Stimulated activated naive B cell treated with anti-CD40 and anti-IgM and Interleukin-4, amounts not matched to agents 10 μg/mL and 1 μg/mL and 100 μg/mL, for 72 hours (primary cell): ENCODE measurements at regions not wholly inside any gene's neighbourhood (a gene's known extent, or its start where the extent isn't known, plus 50 kb on each side); places are given as distances from the start of the nearest gene placed in this dataset.
A peak's percentile ranks its signal among the peaks of the same experiment; 100 is the strongest.

Experiments used
- ATAC-seq, 2 donors: fragments of 150-1000 bp; cut with Tn5 transposase; replicated peaks; 2 replicates each; pipeline ENCODE4 v1.10.0; 2021; ENCODE audit warnings: moderate library complexity in 1 of 2
- DNase-seq: peaks from one replicate; pipeline ENCODE4 v3.0.0; 2021
- H3K27ac Mint-ChIP-seq: one replicate; pipeline ENCODE4 v1.8.0; 2022; ENCODE audit warnings: mild to moderate bottlenecking, mixed read lengths
- H3K27me3 Mint-ChIP-seq, 2 donors: one replicate each; pipeline ENCODE4 v1.8.0; 2022; ENCODE audit warnings: mixed read lengths in 2 of 2
- H3K36me3 Mint-ChIP-seq, 2 donors: one replicate each; pipeline ENCODE4 v1.8.0; 2022; ENCODE audit warnings: mixed read lengths in 2 of 2, mild to moderate bottlenecking in 1 of 2
- H3K4me1 Mint-ChIP-seq, 2 donors: one replicate each; pipeline ENCODE4 v1.8.0; 2022; ENCODE audit warnings: mixed read lengths in 2 of 2, mild to moderate bottlenecking in 1 of 2
- H3K4me3 Mint-ChIP-seq, 2 donors: one replicate each; pipeline ENCODE4 v1.8.0; 2022; ENCODE audit warnings: mild to moderate bottlenecking in 2 of 2, mixed read lengths in 2 of 2, moderate library complexity in 1 of 2
- H3K9me3 Mint-ChIP-seq, 2 donors: one replicate each; pipeline ENCODE4 v1.8.0; 2022; ENCODE audit warnings: mixed read lengths in 2 of 2, mild to moderate bottlenecking in 1 of 2

DNA sequence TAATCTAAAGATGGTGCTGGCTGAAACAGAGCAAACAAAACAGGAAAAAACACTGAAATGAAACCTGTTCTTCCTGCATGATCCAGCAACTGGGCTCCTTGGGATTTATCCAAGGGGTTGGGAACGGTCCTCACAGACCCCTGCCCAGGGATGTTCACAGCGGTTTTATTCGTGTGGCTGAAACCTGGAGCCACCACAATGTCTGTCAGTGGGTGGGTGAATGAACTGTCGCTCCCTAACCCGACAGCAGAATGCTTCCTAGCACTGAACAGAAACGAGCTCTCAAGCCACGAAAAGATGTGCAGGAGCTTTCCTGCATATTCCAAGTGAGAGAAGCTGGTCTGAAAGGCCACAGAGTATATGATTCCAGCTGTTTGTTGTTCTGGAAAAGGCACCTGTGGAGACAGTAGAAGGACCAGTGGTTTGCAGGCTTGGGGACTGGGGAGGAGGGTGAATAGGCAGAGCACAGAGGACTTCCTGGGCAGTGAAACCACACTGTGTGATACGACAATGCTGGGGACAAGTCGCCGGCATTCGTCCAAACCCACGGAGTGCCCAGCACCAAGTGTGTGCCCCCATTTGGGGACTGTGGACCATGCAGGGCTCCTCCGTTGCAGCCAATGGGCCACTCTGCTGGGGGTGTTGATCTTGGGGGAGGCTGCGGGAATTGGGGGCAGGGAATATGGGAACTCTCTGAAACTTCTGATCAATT is 73.9 kb downstream of the TEX29 start:
- Mint-ChIP-seq H3K27ac (no peak overlapping the region), H3K36me3 (no peaks in the 10 kb centered on the region), H3K9me3 (peaks cover 4 to 7% of the 10 kb centered on the region in 2 donors), H3K27me3 (peaks cover 3 to 4% of the 10 kb centered on the region in 2 donors), H3K4me3 (no peak overlapping the region), H3K4me1 (no peaks in the 10 kb centered on the region)
- DNase-seq: no peak
- ATAC-seq: no peak

DNA sequence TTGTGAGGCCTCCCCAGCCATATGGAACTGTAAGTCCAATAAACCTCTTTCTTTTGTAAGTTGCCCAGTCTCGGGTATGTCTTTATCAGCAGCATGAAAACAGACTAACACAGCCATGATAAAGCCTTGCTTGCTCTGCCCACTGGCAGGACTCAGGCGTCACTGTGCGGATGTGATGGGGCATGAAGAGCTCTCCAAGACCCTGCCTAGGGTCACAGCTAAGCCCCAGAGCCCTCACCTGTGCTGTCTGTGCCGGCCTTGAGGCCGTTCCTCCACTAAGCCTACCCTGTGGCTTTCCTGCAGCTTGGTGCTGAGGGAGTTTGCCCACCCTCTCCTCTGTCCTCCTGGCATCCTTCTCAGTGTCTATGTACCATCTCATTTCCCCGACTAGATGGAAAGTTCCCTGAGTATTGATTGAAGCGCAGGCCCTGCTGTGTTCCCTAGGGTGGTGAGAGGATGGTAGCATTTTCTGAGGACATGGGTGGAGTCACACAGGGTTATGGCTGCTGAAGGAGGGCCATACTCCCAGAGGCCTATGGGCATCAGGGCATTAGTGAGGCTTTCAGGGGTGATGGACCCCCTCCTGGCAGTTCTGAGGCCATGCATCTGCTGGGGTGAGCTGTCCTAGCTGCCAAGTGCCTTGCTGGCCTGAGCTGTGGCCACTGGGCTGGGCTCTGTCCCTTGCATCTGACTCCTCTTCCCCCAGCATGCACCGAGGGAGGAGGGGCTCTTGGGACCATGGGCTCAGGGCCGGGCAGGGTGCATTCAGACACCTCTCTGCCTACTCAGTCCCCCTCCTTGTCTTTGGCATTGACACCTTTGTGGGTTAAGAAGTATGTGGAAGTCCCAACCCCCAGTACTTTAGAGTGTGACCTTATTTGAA is 75.3 kb downstream of the TEX29 start:
- Mint-ChIP-seq H3K36me3 (no peaks in the 10 kb centered on the region), H3K4me3 (no peak overlapping the region), H3K4me1 (no peaks in the 10 kb centered on the region), H3K27me3 (no peaks in the 10 kb centered on the region), H3K27ac (no peak overlapping the region), H3K9me3 (peaks cover 4 to 7% of the 10 kb centered on the region in 2 donors)
- ATAC-seq: no peak
- no peak for DNase-seq

DNA sequence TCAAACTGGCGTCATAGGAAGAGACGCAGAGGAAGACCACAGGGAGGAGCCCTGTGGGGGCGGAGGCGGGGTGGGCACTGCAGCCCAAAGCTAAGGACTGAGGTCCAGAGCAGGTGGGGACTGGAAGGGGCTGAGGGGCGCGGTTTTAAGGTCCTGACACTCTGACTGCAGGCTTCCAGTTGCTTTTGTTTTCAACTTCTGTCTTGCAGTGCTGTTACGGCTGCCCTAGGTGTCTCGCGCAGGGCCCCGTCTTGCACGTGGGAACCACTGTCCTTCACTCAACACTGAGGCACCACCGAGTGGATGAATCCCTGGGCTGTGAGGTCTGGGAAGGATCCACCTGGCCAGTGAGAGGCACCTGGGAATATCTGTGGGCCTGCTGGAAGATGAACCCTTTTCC is 76.0 kb downstream of the TEX29 start:
- Mint-ChIP-seq H3K4me1 (no peaks in the 10 kb centered on the region), H3K27ac (no peak overlapping the region), H3K27me3 (no peaks in the 10 kb centered on the region), H3K4me3 (no peak overlapping the region), H3K36me3 (no peaks in the 10 kb centered on the region), H3K9me3 (peaks cover 4 to 7% of the 10 kb centered on the region in 2 donors)
- DNase-seq (no peak), ATAC-seq (no peak)

DNA sequence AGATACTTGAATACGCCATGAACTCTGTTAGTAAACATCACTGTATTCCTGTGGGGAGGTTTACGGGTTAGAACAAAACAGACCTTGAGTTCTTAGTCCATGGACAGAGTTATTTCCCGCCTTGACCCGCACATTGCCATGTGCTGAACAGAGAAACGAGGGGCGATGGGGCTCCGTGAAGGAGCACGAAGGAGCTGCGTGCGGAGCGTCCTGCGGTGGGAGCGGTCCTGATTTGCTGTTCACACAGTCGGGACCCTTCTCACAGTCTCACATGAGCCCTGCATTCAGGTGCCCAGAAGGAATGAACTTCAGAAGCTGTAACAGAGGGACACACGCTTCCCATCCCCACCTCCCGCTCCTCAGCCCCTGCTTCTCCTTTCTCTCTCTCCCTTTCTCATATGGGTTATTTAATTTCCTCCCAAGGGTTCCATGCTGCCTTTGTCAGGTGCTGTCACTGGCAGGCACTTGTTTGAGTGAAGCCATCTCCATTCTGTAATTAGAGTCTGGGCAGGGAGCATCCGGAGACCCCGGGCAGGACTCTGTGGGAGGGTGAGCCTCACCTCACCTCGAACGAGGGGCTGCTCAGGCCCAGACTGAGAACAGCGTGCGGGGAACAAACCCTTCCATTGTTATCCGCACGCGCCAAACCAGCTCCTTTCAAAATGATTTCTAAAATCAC is 76.9 kb downstream of the TEX29 start:
- no peaks in the 10 kb centered on the region for H3K4me1 Mint-ChIP-seq
- H3K36me3 Mint-ChIP-seq: no peaks in the 10 kb centered on the region
- H3K27me3 Mint-ChIP-seq: no peaks in the 10 kb centered on the region
- no peak overlapping the region for H3K27ac Mint-ChIP-seq
- no peak for DNase-seq
- ATAC-seq: no peak
- no peak overlapping the region for H3K4me3 Mint-ChIP-seq
- peaks cover 4 to 7% of the 10 kb centered on the region in 2 donors for H3K9me3 Mint-ChIP-seq

DNA sequence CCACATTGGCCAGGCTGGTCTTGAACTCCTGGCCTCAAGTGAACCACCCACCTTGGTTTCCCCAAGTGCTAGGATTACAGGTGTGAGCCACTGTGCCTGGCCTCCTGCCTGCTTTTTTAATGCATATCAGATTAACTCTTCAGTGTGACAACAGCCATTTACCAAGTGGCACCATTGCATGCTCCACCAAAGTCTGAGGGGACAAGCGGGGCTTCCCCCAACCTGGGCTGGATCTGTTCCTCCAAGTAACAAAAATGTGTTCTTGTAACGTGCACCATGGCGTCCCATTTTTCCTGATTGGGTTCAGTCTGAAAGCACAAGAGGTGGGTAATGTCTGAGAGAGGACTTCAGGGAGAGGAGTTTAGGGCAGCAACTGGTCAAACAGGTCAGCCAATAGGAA is 77.8 kb downstream of the TEX29 start:
- Mint-ChIP-seq H3K4me3 (no peak overlapping the region), H3K27me3 (peaks cover 0 to 3% of the 10 kb centered on the region in 2 donors), H3K4me1 (no peaks in the 10 kb centered on the region), H3K27ac (no peak overlapping the region), H3K36me3 (no peaks in the 10 kb centered on the region), H3K9me3 (peaks cover 4 to 7% of the 10 kb centered on the region in 2 donors)
- ATAC-seq: no peak
- no peak for DNase-seq

DNA sequence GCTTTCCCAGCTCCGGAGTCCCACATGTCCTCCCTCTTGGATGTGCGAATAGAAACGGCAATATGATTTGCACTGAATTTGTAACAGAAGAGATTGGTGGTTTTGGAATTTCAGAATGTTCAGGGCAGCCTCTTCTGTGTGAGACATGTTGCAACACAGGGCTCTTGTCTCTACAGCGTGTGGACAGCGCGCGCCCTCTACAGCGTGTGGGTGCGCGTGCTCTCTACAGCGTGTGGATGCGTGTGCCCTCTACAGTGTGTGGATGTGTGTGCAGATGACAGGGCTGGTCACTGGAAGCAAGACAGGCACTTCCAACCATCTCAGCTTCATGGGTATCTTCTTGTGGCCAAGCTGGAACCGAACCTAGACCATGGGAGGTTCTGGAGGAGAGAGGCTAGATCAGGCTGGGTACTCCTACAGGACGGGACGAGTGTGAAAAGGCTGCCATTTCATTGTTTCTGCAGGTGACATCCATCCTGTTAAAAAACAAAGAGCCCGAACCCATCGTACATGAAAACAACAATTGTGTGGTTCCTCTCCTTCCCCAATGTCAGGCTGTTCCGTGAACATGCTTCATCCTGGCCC is 78.4 kb downstream of the TEX29 start:
- peaks cover 4 to 7% of the 10 kb centered on the region in 2 donors for H3K9me3 Mint-ChIP-seq
- ATAC-seq: no peak
- H3K27me3 Mint-ChIP-seq: peaks cover 0 to 3% of the 10 kb centered on the region in 2 donors
- no peak overlapping the region for H3K4me3 Mint-ChIP-seq
- H3K4me1 Mint-ChIP-seq: no peaks in the 10 kb centered on the region
- no peaks in the 10 kb centered on the region for H3K36me3 Mint-ChIP-seq
- H3K27ac Mint-ChIP-seq: no peak overlapping the region
- no peak for DNase-seq

DNA sequence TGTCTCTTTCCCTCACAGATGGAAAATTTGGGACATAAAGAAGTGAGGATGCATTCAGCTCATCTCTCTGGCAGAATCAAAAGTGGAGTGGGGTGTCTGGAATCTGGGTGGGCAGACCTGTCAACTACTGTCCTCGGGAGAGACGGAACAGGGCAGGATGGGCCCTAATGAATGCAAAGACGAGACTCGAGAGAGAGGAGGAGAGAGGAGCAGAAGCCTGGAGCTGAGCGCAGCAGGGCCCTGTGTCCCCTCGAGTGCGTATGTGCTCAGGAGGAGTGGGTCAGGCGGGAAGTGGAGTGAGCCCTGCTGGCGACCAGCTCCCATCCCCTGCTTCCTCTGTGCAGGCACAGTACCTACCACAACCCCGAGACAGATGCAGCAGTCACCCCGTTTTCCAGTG is 78.9 kb downstream of the TEX29 start:
- Mint-ChIP-seq H3K4me3 (no peak overlapping the region), H3K36me3 (no peaks in the 10 kb centered on the region), H3K4me1 (no peaks in the 10 kb centered on the region), H3K27ac (no peak overlapping the region), H3K27me3 (peaks cover 0 to 3% of the 10 kb centered on the region in 2 donors), H3K9me3 (peaks cover 4 to 7% of the 10 kb centered on the region in 2 donors)
- no peak for DNase-seq
- no peak for ATAC-seq

DNA sequence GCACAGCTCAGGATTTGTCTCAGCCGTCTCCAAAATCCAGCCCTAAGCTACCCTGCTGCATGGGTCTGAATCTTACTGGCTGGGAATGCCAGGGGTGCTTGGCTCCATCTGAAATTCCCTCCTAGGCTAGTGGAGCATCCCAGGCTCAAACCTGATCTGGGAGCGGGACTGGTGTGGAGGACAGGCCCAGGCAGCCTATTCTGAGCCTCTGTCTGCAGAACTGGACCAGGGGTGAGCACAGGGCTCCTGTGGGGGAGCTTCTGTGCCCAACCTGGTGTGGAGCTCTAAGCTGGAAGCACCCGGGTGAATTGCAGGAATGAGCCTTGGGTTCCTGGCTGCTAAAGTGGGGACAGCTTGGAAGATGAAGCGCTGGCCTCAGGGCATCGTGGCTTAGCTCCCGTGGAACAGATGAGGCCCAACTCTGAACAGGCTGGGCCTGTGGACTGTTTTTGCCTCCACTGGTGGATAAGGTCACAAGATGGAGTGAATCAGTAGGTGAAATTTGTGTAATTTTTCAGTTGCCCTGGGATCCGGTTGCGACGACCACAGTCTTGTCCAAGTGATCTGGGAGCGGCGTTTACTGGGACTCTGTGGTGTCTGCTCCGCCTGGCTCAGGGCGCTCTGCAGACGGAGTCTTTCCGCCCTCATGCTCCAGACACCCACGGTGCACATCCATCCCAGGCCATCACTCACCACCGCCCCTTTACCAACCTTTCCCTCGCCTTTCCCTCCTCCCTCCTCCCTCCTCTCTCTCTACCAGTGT is 79.5 kb downstream of the TEX29 start:
- no peak overlapping the region for H3K4me3 Mint-ChIP-seq
- ATAC-seq: no peak
- H3K27me3 Mint-ChIP-seq: peaks cover under 1 to 4% of the 10 kb centered on the region in 2 donors
- no peak for DNase-seq
- H3K27ac Mint-ChIP-seq: no peak overlapping the region
- no peaks in the 10 kb centered on the region for H3K4me1 Mint-ChIP-seq
- H3K9me3 Mint-ChIP-seq: peaks cover 2 to 7% of the 10 kb centered on the region in 2 donors
- H3K36me3 Mint-ChIP-seq: no peaks in the 10 kb centered on the region

DNA sequence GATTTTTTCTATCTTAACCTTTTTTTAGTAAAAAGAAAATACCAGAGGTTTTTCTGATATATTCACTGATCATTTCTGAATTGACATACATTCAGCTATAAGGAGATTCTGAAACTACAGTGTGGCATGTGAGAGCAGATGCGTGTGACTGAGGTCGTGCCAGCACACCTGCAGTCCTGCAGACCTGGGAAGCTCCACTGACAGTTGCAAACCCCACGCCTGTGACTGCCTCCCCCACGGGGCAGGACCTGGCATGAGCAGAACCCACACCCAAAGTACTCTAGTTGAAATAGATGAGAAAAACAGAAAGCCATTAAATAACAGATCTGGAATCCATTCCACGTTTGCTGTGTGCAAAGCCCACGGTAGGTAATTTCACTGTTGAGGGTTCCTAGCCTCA is 80.7 kb downstream of the TEX29 start:
- H3K27me3 Mint-ChIP-seq: peaks cover 7% of the 10 kb centered on the region in 2 donors
- no peak overlapping the region for H3K4me3 Mint-ChIP-seq
- ATAC-seq (no peak), DNase-seq (no peak)
- no peaks in the 10 kb centered on the region for H3K9me3 Mint-ChIP-seq
- H3K27ac Mint-ChIP-seq: no peak overlapping the region
- no peaks in the 10 kb centered on the region for H3K4me1 Mint-ChIP-seq
- H3K36me3 Mint-ChIP-seq: no peaks in the 10 kb centered on the region

DNA sequence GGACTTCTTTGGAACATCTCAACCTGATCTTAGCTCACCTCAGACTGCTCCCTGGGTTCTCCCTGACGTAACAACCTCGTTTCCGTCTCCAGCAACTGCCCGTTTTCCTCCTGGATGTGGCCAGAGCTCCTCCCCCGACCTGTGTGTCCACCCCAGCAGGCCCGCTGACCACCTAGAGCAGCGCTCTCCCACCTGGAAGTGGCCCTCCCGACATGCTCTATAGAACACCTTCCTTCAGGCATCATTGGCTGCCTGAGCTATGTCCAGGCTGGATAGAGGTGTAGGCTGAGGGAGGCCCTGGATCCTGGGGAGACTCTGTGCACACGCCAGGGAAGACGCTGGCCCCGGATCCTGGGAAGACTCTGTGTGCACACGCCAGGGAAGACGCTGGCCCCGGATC is 81.3 kb downstream of the TEX29 start:
- no peaks in the 10 kb centered on the region for H3K9me3 Mint-ChIP-seq
- H3K4me3 Mint-ChIP-seq: no peak overlapping the region
- H3K36me3 Mint-ChIP-seq: no peaks in the 10 kb centered on the region
- DNase-seq (no peak), ATAC-seq (no peak)
- H3K4me1 Mint-ChIP-seq: no peaks in the 10 kb centered on the region
- H3K27me3 Mint-ChIP-seq: peaks cover 7% of the 10 kb centered on the region in 2 donors
- peak overlapping the region; percentile 52 for H3K27ac Mint-ChIP-seq

DNA sequence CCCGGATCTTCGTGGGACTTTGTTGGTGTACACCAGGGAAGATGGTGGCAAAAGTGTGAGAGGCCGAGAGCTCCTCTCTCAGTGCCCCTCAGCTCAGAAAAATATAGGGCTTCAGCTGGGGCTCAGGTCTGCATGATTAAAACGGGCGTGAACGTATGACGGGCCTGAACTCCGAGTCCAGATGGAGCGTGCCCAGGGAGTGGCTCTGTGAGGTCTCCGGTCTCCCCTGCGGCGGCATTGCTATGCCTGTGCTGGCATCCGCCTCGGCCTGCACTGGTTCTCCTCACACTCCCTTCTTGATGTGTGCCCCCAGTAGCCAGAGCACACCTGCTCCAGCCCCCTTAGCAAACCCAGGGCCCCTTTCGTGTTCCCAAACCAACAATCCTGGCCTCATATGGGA is 82.0 kb downstream of the TEX29 start:
- no peak overlapping the region for H3K4me3 Mint-ChIP-seq
- no peaks in the 10 kb centered on the region for H3K36me3 Mint-ChIP-seq
- no peak for DNase-seq
- H3K27ac Mint-ChIP-seq: no peak overlapping the region
- H3K4me1 Mint-ChIP-seq: no peaks in the 10 kb centered on the region
- no peak for ATAC-seq
- H3K27me3 Mint-ChIP-seq: peaks cover 7 to 13% of the 10 kb centered on the region in 2 donors
- H3K9me3 Mint-ChIP-seq: no peaks in the 10 kb centered on the region

DNA sequence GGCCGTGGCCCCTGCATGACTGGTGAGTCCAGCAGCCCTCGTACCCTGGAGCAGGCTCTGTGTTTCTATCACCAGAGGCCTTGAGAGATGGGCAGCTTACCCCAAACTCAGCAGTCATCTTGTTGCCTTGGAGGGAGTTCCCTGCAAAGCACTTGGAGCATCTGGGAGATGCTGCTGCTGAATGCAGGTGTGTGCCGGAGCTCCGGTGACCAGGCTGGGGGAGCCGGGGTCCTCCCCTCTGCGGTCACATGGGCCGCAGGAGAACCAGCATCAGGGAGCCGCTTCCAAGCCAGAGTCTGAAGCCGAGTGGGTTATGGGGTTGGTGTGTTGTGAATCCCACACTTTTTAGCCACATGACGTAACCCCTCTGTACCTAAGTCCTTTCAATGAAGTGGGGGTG is 82.8 kb downstream of the TEX29 start:
- Mint-ChIP-seq H3K27ac (peak overlapping the region; percentile 38), H3K36me3 (no peaks in the 10 kb centered on the region), H3K27me3 (peaks cover 7 to 19% of the 10 kb centered on the region in 2 donors), H3K9me3 (no peaks in the 10 kb centered on the region), H3K4me1 (no peaks in the 10 kb centered on the region), H3K4me3 (no peak overlapping the region)
- ATAC-seq (no peak), DNase-seq (no peak)

DNA sequence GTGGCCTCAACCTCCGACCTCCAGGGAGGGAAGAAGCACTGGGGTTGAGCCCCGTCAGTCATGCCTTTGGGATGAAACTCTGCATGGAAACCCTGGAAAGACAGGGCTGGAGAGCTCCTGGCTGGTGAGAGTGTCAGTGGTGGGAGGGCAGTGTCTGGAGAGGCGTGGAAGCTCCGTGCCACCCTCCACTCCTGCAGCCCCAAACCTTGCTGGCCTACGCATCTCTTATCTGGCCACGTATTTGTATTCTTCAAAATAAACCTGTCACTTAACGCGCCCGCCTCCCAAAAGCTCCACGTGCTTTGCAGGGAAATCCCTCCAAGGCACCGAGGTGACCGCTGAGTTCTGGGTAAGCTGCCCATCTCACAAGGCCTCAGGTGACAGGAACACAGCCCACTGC is 84.3 kb downstream of the TEX29 start:
- peaks cover 7 to 19% of the 10 kb centered on the region in 2 donors for H3K27me3 Mint-ChIP-seq
- no peaks in the 10 kb centered on the region for H3K4me1 Mint-ChIP-seq
- no peak overlapping the region for H3K4me3 Mint-ChIP-seq
- no peak overlapping the region for H3K27ac Mint-ChIP-seq
- no peaks in the 10 kb centered on the region for H3K36me3 Mint-ChIP-seq
- DNase-seq (no peak), ATAC-seq (no peak)
- no peaks in the 10 kb centered on the region for H3K9me3 Mint-ChIP-seq

DNA sequence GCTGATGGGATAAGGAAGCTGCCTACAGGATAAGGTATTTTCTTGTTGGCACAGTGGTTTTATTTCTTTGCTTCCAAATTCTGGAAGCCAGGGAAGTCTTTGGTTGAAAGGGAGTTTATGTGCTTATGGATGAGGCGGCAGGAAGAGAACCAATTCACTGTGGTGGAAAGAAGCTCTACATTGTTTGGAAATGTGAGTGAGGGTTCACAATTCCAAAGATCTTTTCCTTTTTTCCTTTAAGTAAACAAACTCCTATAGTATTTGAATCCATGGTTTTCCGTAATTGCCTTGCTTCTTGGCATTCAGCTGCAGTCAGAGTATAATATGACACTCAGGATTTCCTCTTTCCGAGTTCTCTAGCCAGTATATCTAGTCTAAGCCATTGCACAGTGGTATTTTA is 86.2 kb downstream of the TEX29 start:
- DNase-seq: no peak
- Mint-ChIP-seq H3K36me3 (no peaks in the 10 kb centered on the region), H3K9me3 (no peaks in the 10 kb centered on the region), H3K4me3 (no peak overlapping the region), H3K27me3 (peaks cover 9 to 26% of the 10 kb centered on the region in 2 donors), H3K4me1 (no peaks in the 10 kb centered on the region), H3K27ac (no peak overlapping the region)
- no peak for ATAC-seq
